HEK293T (cell line): ENCODE measurements at regions not wholly inside any gene's neighbourhood (a gene's known extent, or its start where the extent isn't known, plus 50 kb on each side); places are given as distances from the start of the nearest gene placed in this dataset.

Experiments
- BHLHE40 ChIP-seq: fragments of 450-650 bp; IDR thresholded peaks from 2 replicates; pipeline ENCODE4 v1.6.1; 2016; ENCODE audit warnings: mild to moderate bottlenecking, moderate library complexity, borderline replicate concordance
- CTBP1 ChIP-seq: fragments of 450-650 bp; IDR thresholded peaks from 2 replicates; pipeline ENCODE4 v1.6.1; 2016; ENCODE audit warnings: borderline replicate concordance
- ELF4 ChIP-seq: fragments of 450-650 bp; IDR thresholded peaks from 2 replicates; pipeline ENCODE4 v1.6.1; 2017; ENCODE audit warnings: antibody characterized with exemption
- FOXA1 ChIP-seq: fragments of 450-650 bp; IDR thresholded peaks from 2 replicates; pipeline ENCODE4 v1.6.1; 2016; ENCODE audit warnings: mild to moderate bottlenecking
- FOXK2 ChIP-seq: fragments of 450-650 bp; IDR thresholded peaks from 2 replicates; pipeline ENCODE4 v1.6.1; 2016; ENCODE audit warnings: mild to moderate bottlenecking
- FOXM1 ChIP-seq: fragments of 450-650 bp; IDR thresholded peaks from 2 replicates; pipeline ENCODE4 v1.6.1; 2017; ENCODE audit warnings: mild to moderate bottlenecking, borderline replicate concordance
- NFRKB ChIP-seq: fragments of 450-650 bp; IDR thresholded peaks from 2 replicates; pipeline ENCODE4 v1.6.1; 2016; ENCODE audit warnings: mild to moderate bottlenecking, moderate library complexity
- SP1 ChIP-seq: fragments of 450-650 bp; IDR thresholded peaks from 2 replicates; pipeline ENCODE4 v1.6.1; 2017
- SUZ12 ChIP-seq: fragments of 450-650 bp; IDR thresholded peaks from 2 replicates; pipeline ENCODE4 v1.6.1; 2016; ENCODE audit warnings: mild to moderate bottlenecking

GRCh38 chr14:94964931-94965330 lies 192.4 kb downstream of the DICER1 start:
- TF ChIP-seq SP1 (no peak), FOXA1 (no peak), ELF4 (no peak), NFRKB (no peak), BHLHE40 (no peak), CTBP1 (no peak), FOXK2 (no peak), FOXM1 (no peak), SUZ12 (no peak)
